ENCODE measurements at regions not wholly inside any gene's neighbourhood (a gene's known extent, or its start where the extent isn't known, plus 50 kb on each side); places are given as distances from the start of the nearest gene placed in this dataset.
"Not testable (repeated sequence)": the region's sequence is repeated elsewhere in the genome, so short reads cannot be mapped to it uniquely, and the experiment has no call there.

DNA sequence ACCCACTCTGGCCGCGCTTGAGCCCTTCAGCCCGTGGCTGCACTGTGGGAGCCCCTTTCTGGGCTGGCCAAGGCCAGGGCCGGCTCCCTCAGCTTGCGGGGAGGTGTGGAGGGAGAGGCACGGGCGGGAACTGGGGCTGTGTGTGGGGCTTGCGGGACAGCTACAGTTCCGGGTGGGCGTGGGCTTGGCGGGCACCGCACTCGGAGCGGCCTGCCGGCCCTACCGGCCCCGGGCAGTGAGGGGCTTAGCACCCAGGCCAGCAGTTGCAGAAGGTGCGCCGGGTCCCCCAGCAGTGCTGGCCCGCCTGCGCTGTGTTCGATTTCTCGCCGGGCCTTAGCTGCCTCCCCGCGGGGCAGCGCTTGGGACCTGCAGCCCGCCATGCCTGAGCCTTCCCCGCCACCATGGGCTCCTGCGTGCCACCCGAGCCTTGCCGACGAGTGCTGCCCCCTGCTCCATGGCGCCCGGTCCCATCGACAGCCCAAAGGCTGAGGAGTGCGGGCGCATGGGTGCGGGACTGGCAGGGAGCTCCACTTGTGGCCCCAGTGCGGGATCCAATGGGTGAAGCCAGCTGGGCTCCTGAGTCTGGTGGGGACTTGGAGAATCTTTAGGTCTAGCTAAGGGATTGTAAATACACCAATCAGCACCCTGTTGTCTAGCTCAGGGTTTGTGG is 173.7 kb upstream of the FIGN start:
- TF ChIP-seq POLR2A (IDR thresholded peaks at IDR 0.05): no peak
- TF ChIP-seq, protein P1, sequence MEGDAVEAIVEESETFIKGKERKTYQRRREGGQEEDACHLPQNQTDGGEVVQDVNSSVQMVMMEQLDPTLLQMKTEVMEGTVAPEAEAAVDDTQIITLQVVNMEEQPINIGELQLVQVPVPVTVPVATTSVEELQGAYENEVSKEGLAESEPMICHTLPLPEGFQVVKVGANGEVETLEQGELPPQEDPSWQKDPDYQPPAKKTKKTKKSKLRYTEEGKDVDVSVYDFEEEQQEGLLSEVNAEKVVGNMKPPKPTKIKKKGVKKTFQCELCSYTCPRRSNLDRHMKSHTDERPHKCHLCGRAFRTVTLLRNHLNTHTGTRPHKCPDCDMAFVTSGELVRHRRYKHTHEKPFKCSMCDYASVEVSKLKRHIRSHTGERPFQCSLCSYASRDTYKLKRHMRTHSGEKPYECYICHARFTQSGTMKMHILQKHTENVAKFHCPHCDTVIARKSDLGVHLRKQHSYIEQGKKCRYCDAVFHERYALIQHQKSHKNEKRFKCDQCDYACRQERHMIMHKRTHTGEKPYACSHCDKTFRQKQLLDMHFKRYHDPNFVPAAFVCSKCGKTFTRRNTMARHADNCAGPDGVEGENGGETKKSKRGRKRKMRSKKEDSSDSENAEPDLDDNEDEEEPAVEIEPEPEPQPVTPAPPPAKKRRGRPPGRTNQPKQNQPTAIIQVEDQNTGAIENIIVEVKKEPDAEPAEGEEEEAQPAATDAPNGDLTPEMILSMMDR (IDR thresholded peaks at IDR 0.05): no peak
- H3K36me3 ChIP-seq: no peaks in the 10 kb centered on the region
- intact Hi-C loops (cut with DNase I; ENCODE audit: low total_unique reads): no loop called here
- H3K27ac ChIP-seq: no peak overlapping the region
- H3K4me3 ChIP-seq: no peak overlapping the region
- no peaks in the 10 kb centered on the region for H3K9me3 ChIP-seq
- no peaks in the 10 kb centered on the region for H3K27me3 ChIP-seq
- H3K4me1 ChIP-seq: no peaks in the 10 kb centered on the region
- no peak for DNase-seq

DNA sequence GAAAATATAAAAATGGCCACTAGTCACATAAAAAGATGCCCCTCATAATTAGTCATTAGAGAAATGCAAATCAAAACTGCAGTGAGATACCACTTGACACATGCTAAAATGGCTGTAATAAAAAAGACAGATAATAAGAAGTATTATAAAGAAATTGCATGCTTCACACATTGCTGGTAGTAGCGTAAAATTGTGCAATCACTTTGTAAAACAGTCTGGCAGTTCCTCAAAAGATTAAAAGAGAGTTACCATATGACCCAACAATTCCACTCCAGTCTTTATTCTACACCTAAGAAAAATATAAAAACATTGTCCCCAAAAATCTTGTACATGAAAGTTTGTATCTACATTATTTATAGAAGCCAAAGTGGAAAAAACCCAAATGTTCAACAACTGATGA is 170.6 kb upstream of the FIGN start:
- H3K27me3 ChIP-seq: no peaks in the 10 kb centered on the region
- no peak overlapping the region for H3K27ac ChIP-seq
- intact Hi-C loops (cut with DNase I; ENCODE audit: low total_unique reads): no loop called here
- H3K9me3 ChIP-seq: no peaks in the 10 kb centered on the region
- no peaks in the 10 kb centered on the region for H3K36me3 ChIP-seq
- TF ChIP-seq, protein P1 (IDR thresholded peaks at IDR 0.05): no peak
- TF ChIP-seq POLR2A (IDR thresholded peaks at IDR 0.05): no peak
- no peak for DNase-seq
- no peak overlapping the region for H3K4me3 ChIP-seq
- no peaks in the 10 kb centered on the region for H3K4me1 ChIP-seq

DNA sequence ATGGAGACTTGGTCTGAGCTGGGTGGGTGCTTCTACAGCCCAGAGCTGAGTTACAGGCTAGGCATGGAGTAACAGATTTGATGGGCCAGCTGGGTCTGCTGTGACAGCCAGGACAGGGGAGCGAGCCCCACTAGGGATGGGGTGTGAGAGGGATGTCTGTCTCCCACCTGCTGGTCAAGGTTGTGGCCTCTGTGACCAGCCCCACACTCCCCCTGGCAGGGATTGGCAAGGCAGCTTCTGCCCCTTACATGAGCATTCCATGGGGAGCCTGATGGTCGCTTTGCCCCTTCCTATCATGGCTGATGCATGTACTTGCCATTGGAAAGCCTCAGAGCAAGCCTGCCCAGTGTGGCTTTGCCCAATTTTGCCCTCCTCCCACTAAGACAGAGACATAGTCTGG is 162.0 kb upstream of the FIGN start:
- H3K4me1 ChIP-seq: no peaks in the 10 kb centered on the region
- H3K36me3 ChIP-seq: no peaks in the 10 kb centered on the region
- no peak for DNase-seq
- no peaks in the 10 kb centered on the region for H3K27me3 ChIP-seq
- intact Hi-C loops (cut with DNase I; ENCODE audit: low total_unique reads): no loop called here
- TF ChIP-seq, protein P1 (IDR thresholded peaks at IDR 0.05): no peak
- TF ChIP-seq POLR2A (IDR thresholded peaks at IDR 0.05): no peak
- H3K4me3 ChIP-seq: no peak overlapping the region
- H3K27ac ChIP-seq: no peak overlapping the region
- no peaks in the 10 kb centered on the region for H3K9me3 ChIP-seq

DNA sequence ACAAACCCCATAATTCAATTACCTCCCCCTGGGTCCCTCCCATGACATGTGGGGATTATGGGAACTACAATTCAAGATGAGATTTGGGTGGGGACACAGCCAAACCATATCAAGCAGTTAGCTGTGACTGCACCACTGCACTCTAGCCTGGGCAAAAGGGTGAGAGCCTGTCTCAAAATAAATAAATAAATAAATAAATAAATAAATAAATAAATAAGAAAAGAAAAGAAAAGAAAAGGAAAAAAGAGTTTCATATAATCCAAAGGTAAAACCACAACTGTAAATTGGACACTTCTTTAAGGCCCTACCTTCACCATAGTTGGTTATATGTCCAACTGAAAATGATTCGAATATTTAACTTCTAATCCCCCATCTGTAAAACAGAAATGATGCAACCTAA is 157.6 kb upstream of the FIGN start:
- H3K36me3 ChIP-seq; DNase-seq; intact Hi-C loops (cut with DNase I; ENCODE audit: low total_unique reads): not testable (repeated sequence)

DNA sequence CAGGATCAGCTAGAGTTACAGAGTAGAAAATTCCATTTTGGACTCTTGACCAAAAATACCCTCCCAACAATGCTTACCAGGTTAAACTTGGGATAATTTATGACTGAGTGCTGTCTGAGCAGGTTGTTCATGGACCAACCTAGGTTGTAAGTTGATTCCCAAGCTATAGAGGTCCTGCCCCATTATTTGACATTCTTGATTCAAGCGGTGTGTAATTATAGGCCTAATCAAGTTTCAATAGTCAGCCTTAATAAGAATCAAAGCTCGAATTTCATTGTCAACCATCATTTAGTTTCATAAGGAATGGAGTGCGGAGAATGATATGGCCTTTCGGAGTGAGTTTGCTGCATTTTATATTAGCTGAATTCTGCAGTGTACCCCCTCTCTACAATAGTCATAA is 152.8 kb upstream of the FIGN start:
- H3K36me3 ChIP-seq: no peaks in the 10 kb centered on the region
- no peaks in the 10 kb centered on the region for H3K27me3 ChIP-seq

More for the DNA sequence above, 157.6 kb upstream of the FIGN start:
- H3K27ac ChIP-seq, H3K4me3 ChIP-seq, H3K27me3 ChIP-seq, H3K4me1 ChIP-seq, H3K9me3 ChIP-seq: not testable (repeated sequence)

More for the DNA sequence above, 152.8 kb upstream of the FIGN start:
- H3K4me3 ChIP-seq: no peak overlapping the region
- no peaks in the 10 kb centered on the region for H3K9me3 ChIP-seq
- H3K27ac ChIP-seq: no peak overlapping the region
- no peak for DNase-seq
- intact Hi-C loops (cut with DNase I; ENCODE audit: low total_unique reads): no loop called here
- TF ChIP-seq, protein P1 (IDR thresholded peaks at IDR 0.05): no peak
- no peak for TF ChIP-seq POLR2A (IDR thresholded peaks at IDR 0.05)
- no peaks in the 10 kb centered on the region for H3K4me1 ChIP-seq
